ENCODE measurements at regions not wholly inside any gene's neighbourhood (a gene's known extent, or its start where the extent isn't known, plus 50 kb on each side); places are given as distances from the start of the nearest gene placed in this dataset.
"Not testable (repeated sequence)": the region's sequence is repeated elsewhere in the genome, so short reads cannot be mapped to it uniquely, and the experiment has no call there.

DNA sequence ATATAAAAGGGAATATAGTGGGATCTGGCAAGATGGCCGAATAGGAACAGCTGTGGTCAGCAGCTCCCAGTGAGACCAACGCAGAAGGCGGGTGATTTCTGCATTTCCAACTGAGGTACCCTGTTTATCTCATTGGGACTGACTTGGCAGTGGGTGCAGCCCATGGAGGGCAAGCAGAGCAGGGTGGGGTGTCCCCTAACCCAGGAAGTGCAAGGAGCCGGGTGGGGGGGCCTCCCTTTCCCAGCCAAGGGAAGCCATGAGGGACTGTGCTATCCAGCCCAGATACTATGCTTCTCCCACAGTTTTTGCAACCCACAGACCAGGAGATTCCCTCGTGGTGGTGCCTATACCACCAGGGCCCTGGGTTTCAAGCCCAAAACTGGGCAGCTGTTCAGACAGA is 342.4 kb downstream of the RPS29 start:
- CTCF ChIA-PET = not testable (repeated sequence)

GRCh38 chr14:49240383-49240782 is 345.8 kb downstream of the RPS29 start:
- peaks cover 10% of the 10 kb centered on the region for H3K9me3 Mint-ChIP-seq
- no peaks in the 10 kb centered on the region for H3K27me3 Mint-ChIP-seq
- no peak overlapping the region for H3K4me3 Mint-ChIP-seq
- H3K36me3 Mint-ChIP-seq (ENCODE audit: low read depth) = no peaks in the 10 kb centered on the region
- CTCF ChIA-PET = no interaction called here
- no peaks in the 10 kb centered on the region for H3K4me1 Mint-ChIP-seq
- no peak overlapping the region for H3K27ac Mint-ChIP-seq
- no peak for DNase-seq
- POLR2A ChIA-PET = no interaction called here

More for the DNA sequence above, 342.4 kb downstream of the RPS29 start:
- H3K36me3 Mint-ChIP-seq (ENCODE audit: low read depth); POLR2A ChIA-PET; H3K27ac Mint-ChIP-seq; H3K4me3 Mint-ChIP-seq; H3K4me1 Mint-ChIP-seq; H3K27me3 Mint-ChIP-seq; H3K9me3 Mint-ChIP-seq; DNase-seq: not testable (repeated sequence)

- ChIA-PET POLR2A (no interaction called here), CTCF (no interaction called here)
- no peaks in the 10 kb centered on the region for H3K27me3 Mint-ChIP-seq
- H3K36me3 Mint-ChIP-seq (ENCODE audit: low read depth) = no peaks in the 10 kb centered on the region
- H3K4me1 Mint-ChIP-seq = no peaks in the 10 kb centered on the region
- DNase-seq = no peak
- no peaks in the 10 kb centered on the region for H3K9me3 Mint-ChIP-seq
- H3K4me3 Mint-ChIP-seq = no peak overlapping the region
- H3K27ac Mint-ChIP-seq = no peak overlapping the region
These were observed 357.6 kb downstream of the RPS29 start for GRCh38 chr14:49228552-49228951.

GRCh38 chr14:49221316-49221715 is 364.9 kb downstream of the RPS29 start:
- Mint-ChIP-seq H3K36me3 (ENCODE audit: low read depth) (no peaks in the 10 kb centered on the region), H3K27me3 (no peaks in the 10 kb centered on the region), H3K4me1 (no peaks in the 10 kb centered on the region), H3K9me3 (no peaks in the 10 kb centered on the region), H3K4me3 (no peak overlapping the region), H3K27ac (no peak overlapping the region)
- POLR2A ChIA-PET = no interaction called here
- no peak for DNase-seq
- CTCF ChIA-PET = no interaction called here

GRCh38 chr14:49220492-49220891 is 365.7 kb downstream of the RPS29 start:
- no peak overlapping the region for H3K27ac Mint-ChIP-seq
- H3K27me3 Mint-ChIP-seq = no peaks in the 10 kb centered on the region
- no peaks in the 10 kb centered on the region for H3K9me3 Mint-ChIP-seq
- H3K4me3 Mint-ChIP-seq = no peak overlapping the region
- no peaks in the 10 kb centered on the region for H3K4me1 Mint-ChIP-seq
- POLR2A ChIA-PET = no interaction called here
- CTCF ChIA-PET = no interaction called here
- H3K36me3 Mint-ChIP-seq (ENCODE audit: low read depth) = no peaks in the 10 kb centered on the region
- no peak for DNase-seq

DNA sequence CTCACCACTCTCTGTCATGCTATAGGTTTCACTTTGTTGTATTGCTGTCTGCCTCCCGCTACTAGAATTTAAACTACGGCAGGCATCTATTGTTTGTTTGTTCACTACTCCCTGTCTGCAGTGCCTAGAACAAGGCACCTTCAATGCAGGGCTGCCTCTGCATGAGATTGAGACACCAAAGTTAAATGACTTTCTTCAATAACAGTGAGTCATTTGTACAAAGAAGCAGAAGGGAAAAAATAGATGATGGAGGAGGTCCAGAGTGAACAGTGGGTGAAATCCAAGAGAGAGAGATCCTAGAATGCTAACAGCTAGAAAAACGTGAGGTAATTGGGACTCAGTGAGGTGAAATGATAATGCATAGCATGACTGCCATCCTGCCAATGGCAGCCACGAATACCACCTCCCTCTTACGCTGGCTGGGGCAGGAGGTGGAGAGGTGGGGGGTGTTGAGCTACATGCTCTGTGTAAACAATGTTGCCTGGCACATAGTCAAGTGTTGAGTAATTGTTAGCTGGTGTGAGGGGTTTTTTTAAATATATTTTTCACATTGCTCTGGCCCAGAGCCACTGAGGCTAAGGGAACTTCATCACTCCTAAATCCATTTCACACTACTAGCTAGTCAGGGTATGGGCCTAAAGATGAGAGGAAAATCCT is 367.6 kb downstream of the RPS29 start:
- Mint-ChIP-seq H3K4me3 (no peak overlapping the region), H3K27ac (no peak overlapping the region), H3K4me1 (no peaks in the 10 kb centered on the region), H3K36me3 (ENCODE audit: low read depth) (no peaks in the 10 kb centered on the region), H3K9me3 (no peaks in the 10 kb centered on the region), H3K27me3 (no peaks in the 10 kb centered on the region)
- ChIA-PET CTCF (no interaction called here), POLR2A (no interaction called here)
- no peak for DNase-seq

- ChIA-PET POLR2A (no interaction called here), CTCF (no interaction called here)
- H3K4me3 Mint-ChIP-seq = no peak overlapping the region
- no peaks in the 10 kb centered on the region for H3K4me1 Mint-ChIP-seq
- no peaks in the 10 kb centered on the region for H3K36me3 Mint-ChIP-seq (ENCODE audit: low read depth)
- no peaks in the 10 kb centered on the region for H3K9me3 Mint-ChIP-seq
- no peak overlapping the region for H3K27ac Mint-ChIP-seq
- H3K27me3 Mint-ChIP-seq = no peaks in the 10 kb centered on the region
- DNase-seq = no peak
These were observed 373.5 kb downstream of the RPS29 start for GRCh38 chr14:49212721-49213120.

DNA sequence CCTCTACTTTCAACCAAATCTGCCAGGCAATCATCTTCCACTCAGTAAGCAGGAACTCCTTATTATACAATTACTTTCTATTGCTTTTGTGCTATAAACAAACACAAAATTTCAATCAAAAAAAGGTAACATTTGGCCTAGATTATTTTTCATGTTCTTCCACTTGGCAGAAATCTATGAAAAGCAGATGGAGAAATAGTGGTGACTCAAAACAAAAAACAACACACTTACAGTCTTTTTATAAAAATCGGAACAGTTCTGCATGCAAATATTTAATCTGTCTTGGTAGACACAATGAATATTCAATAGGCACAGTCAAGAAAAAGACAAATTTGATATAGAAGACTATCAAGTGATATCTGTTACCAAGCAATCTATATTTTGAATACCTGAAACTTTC is 376.8 kb downstream of the RPS29 start:
- Mint-ChIP-seq H3K27ac (no peak overlapping the region), H3K27me3 (peaks cover 3% of the 10 kb centered on the region), H3K9me3 (no peaks in the 10 kb centered on the region), H3K36me3 (ENCODE audit: low read depth) (no peaks in the 10 kb centered on the region), H3K4me1 (no peaks in the 10 kb centered on the region), H3K4me3 (no peak overlapping the region)
- POLR2A ChIA-PET = no interaction called here
- no peak for DNase-seq
- CTCF ChIA-PET = no interaction called here

GRCh38 chr14:49206828-49207227 is 379.4 kb downstream of the RPS29 start:
- no peaks in the 10 kb centered on the region for H3K36me3 Mint-ChIP-seq (ENCODE audit: low read depth)
- CTCF ChIA-PET = no interaction called here
- no peak overlapping the region for H3K27ac Mint-ChIP-seq
- no peak overlapping the region for H3K4me3 Mint-ChIP-seq
- H3K4me1 Mint-ChIP-seq = no peaks in the 10 kb centered on the region
- DNase-seq = no peak
- H3K9me3 Mint-ChIP-seq = no peaks in the 10 kb centered on the region
- H3K27me3 Mint-ChIP-seq = peaks cover 3% of the 10 kb centered on the region
- POLR2A ChIA-PET = no interaction called here

DNA sequence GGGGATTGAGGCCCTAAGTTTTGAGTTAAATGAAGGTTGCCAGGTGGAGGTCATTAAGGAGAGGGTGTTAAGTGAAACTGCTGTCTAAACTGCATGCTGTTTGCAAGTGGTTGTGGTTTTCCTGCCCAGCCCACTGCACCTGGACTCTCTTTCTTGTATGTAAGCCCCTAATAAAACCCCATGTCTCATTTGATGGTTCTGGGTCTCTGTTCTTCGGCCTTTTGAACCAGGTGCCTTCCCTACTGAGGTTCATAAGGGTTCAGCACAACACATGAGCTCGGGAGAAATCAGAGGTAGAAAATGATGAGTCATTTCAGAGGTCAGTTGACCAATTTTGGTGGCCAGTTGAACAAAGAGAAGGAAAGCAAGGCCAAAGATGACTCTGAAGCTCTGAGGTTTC is 382.5 kb downstream of the RPS29 start:
- H3K27me3 Mint-ChIP-seq = peaks cover 3% of the 10 kb centered on the region
- no peaks in the 10 kb centered on the region for H3K4me1 Mint-ChIP-seq
- no peaks in the 10 kb centered on the region for H3K36me3 Mint-ChIP-seq (ENCODE audit: low read depth)
- H3K27ac Mint-ChIP-seq = no peak overlapping the region
- H3K9me3 Mint-ChIP-seq = no peaks in the 10 kb centered on the region
- ChIA-PET CTCF (no interaction called here), POLR2A (no interaction called here)
- no peak overlapping the region for H3K4me3 Mint-ChIP-seq
- DNase-seq = no peak

- CTCF ChIA-PET = no interaction called here
- DNase-seq = no peak
- POLR2A ChIA-PET = no interaction called here
- Mint-ChIP-seq H3K4me3 (no peak overlapping the region), H3K36me3 (ENCODE audit: low read depth) (no peaks in the 10 kb centered on the region), H3K4me1 (no peaks in the 10 kb centered on the region), H3K9me3 (no peaks in the 10 kb centered on the region), H3K27ac (no peak overlapping the region), H3K27me3 (no peaks in the 10 kb centered on the region)
These were observed 387.0 kb downstream of the RPS29 start for GRCh38 chr14:49199159-49199558.

DNA sequence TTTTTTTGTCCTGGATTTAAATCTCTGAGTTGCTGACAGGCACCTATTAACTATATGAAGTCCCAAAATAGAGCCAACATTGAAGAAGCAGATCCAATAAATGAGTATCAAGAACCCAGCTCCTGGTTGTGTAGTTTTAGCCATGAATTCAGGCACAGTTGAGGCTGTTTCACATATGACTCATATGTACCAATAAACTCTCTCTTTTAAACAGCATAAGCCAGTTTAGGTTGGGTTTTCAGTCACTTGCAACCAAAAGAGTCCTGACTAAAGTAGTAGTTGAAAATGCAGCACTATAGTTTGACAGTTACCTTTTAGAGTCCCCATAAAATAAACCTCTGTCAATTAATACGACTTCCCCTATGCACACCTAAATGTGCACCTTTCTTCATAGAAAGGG is 389.9 kb downstream of the RPS29 start:
- ChIA-PET POLR2A (no interaction called here), CTCF (no interaction called here)
- Mint-ChIP-seq H3K27me3 (no peaks in the 10 kb centered on the region), H3K4me3 (no peak overlapping the region), H3K4me1 (no peaks in the 10 kb centered on the region), H3K27ac (no peak overlapping the region), H3K9me3 (no peaks in the 10 kb centered on the region), H3K36me3 (ENCODE audit: low read depth) (no peaks in the 10 kb centered on the region)
- no peak for DNase-seq

DNA sequence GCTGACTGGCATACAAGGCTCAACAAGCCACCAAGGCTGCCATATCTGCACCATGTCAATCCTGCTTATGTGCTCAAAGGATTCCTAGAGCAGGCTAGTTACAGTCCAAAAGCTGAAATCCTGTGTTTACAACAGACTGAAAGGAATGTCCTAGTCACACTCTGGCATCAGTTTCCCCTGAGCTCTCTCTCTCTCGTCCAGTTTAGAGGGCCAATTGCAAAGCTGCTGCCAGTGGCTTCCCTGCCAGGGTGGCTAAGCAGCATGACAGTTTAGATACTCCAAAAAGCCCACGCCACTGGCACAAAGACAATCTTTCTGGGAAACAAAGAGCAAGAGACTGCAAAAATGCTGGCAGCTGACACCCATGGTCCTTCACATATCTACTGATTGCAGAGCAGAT is 392.1 kb downstream of the RPS29 start:
- no peaks in the 10 kb centered on the region for H3K27me3 Mint-ChIP-seq
- no peak overlapping the region for H3K4me3 Mint-ChIP-seq
- ChIA-PET CTCF (no interaction called here), POLR2A (no interaction called here)
- H3K27ac Mint-ChIP-seq = no peak overlapping the region
- H3K9me3 Mint-ChIP-seq = no peaks in the 10 kb centered on the region
- no peak for DNase-seq
- H3K36me3 Mint-ChIP-seq (ENCODE audit: low read depth) = no peaks in the 10 kb centered on the region
- no peaks in the 10 kb centered on the region for H3K4me1 Mint-ChIP-seq

DNA sequence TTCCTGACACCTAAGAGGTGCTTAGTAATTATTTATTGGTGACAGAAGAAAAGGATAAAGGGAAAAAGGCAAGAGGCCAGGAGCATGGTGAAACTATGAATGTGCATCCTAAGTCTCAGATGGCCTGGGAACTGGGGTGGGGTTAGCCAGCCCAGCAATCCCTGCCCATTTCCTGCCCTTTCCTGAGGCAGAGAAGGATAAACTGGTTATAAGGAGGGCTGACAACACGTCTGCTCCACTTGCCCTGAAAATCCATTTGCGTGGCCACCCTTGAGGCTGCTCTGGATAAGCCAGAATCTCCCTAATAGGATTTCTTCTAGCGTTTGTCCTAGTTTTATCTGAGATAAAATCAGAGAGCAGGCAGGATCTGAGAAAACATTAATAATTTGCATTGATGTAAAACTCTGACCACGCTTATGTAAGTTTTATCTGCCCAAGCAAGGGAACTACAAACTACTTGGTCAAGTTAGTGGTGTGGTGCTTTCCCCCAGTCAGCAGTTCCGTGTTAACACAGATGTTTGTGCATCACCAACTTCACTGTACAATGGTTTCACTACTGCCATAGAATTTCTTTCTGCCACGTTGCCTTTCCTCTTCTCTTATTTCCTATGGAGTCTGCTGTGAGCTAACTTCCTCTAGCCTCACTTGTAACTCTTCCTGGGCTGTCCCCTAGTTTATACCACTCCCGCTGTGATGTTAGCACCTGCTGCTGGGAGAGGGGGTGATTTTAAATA is 392.7 kb downstream of the RPS29 start:
- no peak overlapping the region for H3K4me3 Mint-ChIP-seq
- CTCF ChIA-PET = no interaction called here
- POLR2A ChIA-PET = no interaction called here
- H3K36me3 Mint-ChIP-seq (ENCODE audit: low read depth) = no peaks in the 10 kb centered on the region
- no peak overlapping the region for H3K27ac Mint-ChIP-seq
- H3K9me3 Mint-ChIP-seq = no peaks in the 10 kb centered on the region
- H3K27me3 Mint-ChIP-seq = no peaks in the 10 kb centered on the region
- DNase-seq = no peak
- H3K4me1 Mint-ChIP-seq = no peaks in the 10 kb centered on the region
